SIG-M5 (cell line): ENCODE measurements at regions not wholly inside any gene's neighbourhood (a gene's known extent, or its start where the extent isn't known, plus 50 kb on each side); places are given as distances from the start of the nearest gene placed in this dataset.
"Not testable (repeated sequence)": the region's sequence is repeated elsewhere in the genome, so short reads cannot be mapped to it uniquely, and the experiment has no call there.

ENCODE experiments used
- DNase-seq: peaks from one replicate; lab custom pipeline; 2025; lab: John Stamatoyannopoulos, UW

DNA sequence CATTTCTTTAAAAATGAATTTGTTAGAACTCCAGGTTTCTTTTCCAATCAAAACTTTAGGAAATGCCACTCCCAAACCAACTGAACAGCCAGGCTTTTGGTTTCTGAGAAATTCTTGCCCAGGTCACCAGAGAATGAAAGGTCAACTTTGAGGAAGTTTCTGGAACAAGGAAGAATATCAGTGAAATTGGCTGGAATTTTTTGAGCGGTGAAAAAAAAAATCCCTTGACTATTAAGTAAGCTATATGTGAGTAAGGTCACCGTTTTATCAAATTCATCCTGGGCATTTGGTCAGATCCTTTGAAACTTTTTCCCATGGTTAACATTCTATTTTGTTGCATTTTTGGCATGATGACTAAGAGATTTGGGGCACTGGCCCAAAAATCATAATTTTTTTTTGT lies 469.3 kb downstream of the LTN1 start:
- DNase-seq, result no peak

DNA sequence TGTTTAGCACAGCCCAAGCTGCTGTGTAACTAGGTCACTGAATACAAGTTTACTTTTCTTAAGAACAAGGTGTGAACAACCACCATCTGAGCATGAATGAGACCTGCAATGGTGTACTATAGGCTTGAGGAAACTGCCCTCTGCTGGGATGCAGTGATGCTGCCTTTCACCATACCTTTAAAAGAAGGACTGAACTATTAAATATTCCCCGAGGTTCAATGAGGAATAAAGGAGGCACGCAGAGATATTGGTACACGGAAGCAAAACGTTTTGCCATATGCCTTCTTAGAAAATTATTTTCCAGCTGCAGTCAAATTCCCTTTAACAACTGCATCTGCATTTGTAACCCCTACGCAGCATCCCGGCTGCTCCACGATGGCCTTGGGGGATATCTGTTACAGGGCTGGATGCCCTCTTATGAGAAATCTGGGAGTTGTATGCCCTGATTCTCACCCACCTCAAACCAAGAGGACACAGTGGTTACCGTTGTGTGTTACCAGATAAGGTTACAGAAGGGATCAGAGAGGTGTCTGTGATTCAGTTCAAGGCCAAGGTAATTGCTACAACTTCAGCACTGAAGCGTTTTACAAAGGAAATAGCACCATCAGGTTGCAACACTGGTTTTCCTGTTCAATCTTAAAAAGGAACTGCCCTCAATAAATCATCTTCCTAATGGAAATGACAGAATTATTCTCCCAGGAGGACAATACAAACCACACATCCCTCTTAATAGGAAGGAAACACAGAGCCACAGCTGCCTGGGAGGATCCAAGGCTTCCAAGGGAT lies 470.5 kb downstream of the LTN1 start:
- DNase-seq, result no peak

DNA sequence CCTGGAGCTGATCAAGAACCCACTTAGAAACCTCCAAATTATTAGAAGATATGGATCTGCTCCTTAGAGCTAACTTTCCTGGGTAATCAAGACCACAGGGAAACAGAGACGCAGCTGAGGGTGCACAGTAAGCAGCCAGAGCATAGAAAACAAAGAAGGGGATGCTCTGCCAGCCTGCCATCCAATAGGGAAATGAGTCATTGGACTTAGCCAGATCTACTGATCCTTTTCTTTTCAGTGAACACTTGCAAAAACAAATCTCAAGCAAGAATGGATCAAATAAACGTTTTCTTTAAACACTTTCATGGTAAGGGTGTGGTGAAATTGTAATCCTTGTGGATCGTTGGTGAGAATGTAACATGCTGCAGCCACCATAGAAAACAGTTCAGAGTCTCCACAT lies 474.0 kb downstream of the LTN1 start:
- DNase-seq, result no peak

DNA sequence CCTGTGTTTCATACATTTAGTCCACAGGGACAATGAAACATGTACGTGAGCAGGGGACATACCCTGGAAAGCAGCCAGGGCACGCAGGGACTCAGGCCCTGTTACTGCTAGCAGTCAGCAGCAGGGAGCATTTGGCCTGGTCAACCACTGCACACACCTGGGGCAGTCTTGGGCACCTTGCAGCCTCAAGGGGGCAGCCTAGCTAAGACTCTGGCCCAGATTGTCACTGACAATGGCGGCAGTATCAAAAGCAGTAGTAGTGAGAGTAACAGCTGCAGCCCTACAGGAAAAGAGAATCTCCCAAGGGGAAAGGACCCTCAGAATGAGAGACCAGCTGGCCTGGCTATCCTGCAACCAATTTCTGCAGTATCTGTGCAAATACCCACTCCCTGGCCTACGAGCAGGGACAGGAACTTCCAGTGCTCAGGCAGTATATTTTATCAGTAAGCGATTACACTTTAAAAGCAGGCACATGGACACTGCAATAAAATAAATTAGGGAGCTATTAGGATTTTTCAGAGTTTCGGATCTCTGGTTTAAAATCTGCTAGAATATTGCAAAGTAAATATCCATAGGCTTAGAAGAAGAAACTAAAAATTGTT lies 475.6 kb downstream of the LTN1 start:
- no peak for DNase-seq

DNA sequence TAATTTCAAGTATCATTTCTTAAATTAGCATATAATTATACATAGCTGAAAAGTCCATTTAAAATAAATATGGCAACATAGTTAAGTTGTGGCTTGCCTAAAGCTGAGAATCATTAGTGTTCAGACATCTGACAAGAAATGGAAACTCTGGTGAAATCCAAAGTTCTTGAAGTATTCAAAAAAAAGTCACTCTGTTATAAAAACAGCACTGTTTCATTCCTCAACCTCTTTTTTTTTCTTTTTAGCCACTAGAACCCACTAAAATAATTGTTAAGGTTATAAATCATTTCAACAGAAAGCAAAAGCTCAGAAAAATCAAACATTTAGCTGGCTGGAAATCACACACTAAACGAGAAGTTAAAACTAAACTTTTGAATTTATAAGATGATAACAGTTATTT lies 476.7 kb downstream of the LTN1 start:
- no peak for DNase-seq

DNA sequence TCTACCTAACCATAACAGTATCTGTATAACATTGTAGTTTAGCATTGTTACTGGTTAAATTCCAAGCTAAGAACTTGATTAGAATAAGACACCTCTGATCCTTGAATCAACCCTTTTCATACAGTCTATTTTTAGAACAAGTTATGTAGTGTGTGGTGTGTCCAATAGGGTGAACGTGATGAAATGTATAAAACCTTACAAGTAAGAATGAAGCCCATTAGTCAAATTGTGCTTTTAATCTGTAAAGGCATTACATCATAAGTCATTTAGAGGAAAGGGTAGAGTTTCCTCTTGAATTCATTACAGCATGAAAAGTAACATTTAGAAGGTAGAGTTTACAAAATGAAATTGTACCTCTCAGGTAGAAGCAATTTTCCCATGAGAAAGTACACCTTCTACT lies 479.2 kb downstream of the LTN1 start:
- no peak for DNase-seq

DNA sequence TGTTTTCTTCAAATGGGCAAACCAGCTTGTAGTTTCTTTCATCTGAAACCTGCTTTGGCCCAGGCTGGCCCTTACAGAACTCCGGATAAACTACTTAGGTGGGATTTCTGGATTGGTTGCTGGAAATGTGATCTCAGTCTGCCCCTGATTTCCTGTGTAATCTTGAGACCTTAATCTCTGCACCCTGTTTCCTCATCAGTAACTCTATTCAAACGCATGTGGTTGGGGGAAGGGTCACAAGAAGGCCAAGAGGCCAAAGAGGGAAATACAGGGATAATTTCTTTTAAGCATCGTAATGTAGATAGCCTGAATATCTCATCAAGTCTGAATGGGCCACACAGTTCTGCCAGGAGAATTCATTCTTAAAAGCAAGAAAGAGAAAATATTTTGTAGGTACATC lies 483.6 kb downstream of the LTN1 start:
- no peak for DNase-seq

DNA sequence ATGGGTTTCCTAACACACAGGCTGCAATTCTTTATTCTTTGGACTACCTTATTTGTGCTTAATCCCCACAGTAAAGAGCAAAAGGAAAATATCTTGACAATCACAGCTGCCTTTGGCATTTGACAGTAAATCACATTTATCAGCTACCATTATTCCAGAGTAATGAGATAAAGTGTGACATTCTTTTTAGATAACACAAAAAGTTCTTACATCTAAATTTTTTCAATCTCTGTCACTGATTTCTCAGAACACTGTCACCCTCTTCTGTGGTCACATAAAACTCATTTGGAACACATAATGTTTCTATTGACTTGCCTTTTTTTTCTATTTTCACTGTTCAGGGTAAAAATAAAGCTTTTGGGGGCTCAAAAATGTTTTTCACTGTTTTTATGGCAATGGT lies 484.6 kb downstream of the LTN1 start:
- DNase-seq, result no peak

DNA sequence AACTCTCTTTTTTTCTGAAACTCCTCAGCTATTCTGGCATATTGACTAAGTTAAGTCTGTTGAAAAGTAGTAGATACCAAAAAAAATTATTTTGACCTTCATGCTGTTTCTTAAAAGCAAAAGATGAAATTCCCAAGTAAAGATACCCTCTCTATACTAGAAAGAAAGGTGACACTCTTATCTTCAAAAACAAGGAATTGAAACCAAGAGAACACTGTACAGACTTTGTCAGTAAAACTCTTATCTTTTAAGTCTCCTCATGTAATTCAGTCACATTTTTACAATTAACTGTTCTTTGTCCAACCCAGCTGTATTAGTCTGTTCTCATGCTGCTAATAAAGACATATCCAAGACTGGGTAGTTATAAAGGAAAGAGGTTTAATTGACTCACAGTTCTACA lies 496.2 kb downstream of the LTN1 start:
- DNase-seq, result no peak

DNA sequence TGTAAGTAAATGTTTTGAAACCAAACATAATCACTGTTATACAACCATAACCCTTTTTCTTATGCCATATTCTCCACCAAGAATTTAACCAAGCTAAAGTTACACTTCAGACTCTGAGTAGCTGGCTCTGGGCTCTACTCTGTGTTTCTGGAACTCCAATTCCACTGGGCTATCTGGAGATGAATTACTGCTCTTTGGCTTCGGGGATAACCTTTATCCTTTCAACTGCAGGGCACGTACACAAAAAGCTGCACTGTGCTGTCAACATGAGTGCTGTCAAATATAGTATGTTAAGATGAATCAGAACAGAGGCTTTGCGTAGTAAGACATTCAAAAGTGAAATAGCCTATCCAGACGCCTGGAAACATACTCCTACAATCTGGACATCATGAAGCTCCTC lies 500.6 kb downstream of the LTN1 start:
- DNase-seq, result no peak

DNA sequence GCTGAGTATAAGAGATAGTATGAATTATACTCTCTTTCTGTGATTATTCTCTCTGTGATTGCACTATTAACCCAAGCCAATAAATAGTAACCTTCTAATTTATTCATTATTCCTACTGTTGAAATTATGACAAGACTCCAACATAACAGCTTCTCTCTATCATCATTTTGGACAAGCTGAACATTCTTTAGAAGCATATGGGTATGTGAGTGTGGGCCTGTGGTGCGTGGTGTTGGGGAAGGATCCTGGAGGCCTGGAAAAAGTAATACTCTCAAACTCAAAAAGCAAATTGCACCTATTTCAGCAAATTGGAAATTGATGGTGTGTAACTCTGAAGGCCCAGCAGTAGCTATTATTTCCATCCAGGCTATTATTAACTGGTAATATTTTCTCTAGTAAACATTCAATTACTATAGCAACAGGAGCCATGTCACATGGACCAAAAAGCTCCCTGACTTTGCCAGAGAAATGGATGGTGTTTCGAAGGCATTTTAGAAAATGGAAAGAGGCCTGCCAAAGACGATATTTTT lies 502.8 kb downstream of the LTN1 start:
- DNase-seq, result no peak

DNA sequence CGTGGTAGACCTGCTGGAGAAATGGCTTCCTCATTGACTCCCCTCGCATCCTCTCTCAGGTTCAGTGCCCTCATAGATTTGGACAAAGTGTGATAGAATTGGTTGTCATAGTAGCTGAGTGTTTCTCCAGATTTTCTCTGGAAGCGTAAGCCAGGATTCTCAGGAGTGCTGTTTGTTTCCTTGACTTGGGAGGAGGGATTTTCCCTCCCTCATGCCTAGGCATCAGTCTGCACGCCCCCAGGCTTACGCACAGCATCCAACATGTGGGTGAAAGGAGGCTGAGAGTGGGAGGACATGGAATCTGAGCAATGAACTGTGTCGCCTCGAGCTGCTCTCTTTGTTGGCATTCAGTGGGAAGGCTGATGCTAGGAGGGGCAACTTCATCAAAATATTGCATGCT lies 503.5 kb downstream of the LTN1 start:
- DNase-seq, result no peak

DNA sequence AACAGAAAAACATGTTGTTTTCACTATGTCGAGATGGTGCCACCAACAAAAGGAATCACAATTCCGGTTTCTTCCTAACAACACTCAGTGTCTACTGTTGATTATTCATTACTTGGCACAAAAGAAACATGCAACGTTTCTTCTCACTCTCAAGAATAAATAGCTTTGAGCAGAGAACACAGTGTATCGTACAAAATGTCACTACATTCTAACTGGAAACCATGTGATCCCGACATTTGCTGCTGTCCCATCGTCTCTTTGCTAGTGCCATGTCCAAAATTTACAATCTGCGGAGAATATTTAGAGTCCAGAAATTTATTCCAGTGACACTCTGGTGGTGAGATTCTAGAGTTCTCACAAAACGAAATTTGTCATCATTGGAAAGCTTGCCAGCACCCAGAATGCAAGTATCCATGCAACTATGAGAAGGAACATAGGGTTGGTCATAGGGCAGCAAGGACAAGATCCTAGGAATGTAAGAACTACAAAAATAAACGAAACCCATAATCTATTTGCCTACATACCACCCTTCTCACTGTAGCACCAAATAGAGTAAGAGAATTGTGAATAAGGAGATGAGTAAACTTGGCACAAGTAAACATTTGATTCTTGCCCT lies 505.1 kb downstream of the LTN1 start:
- DNase-seq, result no peak

DNA sequence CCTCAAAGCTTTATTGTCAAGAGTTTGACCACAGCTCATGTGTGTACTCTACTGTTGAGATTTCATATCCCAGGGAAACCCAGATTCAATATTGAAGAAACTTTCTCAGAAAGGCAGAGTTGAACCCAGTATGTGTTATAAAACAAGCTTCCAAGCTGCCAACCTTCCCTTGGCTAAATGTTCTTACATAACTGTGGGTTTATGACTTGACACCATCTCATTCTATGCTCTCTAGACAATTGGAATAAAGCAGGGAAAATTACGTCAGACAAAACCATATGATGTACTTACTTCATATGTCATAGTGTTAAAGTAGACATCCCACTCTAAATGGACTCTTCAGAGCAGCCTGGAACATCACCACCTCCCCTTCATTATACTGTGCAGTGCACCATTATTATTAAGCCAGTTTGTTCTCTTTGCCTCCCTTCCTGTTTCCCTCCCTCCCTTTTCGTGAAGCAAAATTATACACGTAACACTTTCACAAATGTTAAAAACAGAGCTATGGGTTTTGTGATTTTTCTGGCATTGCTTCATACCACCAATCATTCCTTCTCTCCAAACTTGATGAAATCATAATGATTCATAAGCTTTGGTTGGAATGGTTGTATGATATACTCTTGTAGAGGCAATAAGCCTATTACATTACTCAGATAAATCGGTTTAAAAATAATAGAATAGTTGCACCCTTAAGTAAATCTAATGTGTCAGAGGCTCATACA lies 507.2 kb downstream of the LTN1 start:
- no peak for DNase-seq

DNA sequence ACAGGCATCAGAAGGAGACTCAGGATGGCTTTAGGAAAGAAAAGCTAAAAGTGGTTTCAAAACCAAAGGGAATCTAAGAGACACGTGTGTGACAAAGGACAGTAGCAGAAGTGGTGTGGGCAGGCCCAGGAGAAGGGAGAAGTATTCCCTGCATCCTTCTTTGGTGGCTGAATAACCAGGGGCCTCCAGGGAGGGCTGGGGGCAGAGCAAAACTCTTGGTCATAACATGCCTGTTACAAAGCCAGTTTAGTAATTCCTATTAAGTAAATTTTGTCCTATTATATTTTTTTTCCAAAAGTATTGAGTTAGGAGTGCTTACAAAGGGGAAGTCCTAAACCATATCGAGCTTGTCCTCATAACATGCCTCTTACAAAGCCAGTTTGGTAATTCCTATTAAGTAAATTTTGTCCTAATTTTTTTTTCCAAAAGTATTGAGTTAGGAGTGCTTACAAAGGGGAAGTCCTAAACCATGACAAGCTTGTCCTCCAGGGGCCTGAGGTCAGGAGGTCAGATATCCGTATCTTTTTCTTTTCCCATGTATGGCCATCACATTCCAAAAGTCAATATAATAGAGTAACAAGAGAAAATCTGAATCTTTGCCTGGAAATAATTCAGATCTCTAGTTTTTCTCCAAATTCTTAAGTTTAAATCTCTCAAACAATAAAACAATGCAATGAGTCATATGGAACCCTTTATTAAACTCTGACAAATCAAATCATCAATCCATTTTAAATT lies 509.2 kb downstream of the LTN1 start:
- no peak for DNase-seq

DNA sequence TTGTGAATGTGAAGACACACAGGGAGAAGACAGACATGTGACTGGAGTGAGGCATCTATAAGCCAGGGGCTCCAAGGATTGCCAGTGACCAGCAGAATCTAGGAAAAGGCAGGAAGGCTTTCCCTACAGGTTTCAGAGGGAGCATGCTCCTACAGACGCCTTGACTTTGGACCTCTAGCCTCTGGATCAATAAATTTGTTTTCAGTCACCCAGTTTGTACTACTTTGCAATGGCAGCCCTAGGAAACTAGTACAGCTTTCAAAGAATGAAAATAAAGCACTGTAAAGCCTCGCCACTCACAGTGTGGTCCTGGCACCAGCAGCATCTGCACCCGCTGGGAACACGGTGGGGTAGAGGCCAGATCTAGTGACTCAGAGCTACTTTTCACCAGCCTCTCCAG lies 510.0 kb downstream of the LTN1 start:
- DNase-seq, result no peak

DNA sequence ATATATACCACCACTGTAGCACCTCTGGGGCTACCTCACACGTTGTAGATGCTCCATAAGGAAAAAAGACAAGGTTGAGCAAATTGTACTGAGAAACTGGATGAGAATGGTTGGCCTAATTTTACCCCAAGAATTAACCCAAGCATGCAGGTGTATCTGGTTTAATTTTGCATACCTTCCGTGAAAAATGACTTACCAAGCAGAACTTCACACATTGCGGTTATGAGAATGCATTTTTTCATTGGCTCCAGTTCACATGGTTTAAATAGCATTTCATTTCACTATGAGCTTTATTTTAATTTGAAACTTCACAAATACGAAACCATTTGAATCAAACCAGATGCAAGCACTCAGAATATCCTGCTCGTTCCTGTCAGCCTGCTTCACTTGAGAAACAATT lies 512.2 kb downstream of the LTN1 start:
- DNase-seq, result no peak

DNA sequence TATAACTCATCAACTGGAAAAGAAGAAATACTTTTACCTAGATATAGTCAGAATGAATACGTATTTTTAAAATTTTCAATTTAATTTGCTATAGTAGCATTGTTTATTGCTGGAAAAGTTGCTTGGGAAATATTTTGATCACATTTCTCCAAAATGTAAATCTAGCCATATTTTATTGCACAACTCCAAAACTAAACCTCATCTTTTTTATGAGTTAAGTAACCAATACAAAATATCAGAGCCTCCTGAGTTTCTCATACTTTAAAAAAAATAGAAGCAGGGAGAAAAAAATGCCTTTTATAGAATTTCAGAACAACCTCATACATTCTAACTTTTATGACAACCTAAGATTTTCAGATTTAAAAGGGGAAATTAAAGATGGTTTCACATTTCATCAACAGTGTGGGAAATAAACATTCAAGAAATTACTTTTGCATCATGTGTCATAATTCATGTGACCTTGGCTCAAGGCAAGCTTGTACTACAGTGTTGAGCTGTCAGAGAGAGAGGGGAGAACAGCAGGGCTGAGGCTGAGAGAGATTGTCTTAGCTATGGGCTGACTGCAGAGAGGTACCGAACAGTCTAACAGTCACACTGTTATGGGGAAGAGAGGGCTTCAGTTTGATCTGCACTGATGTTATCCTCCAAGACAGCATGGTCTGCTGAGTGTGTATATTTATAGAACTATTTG lies 519.0 kb downstream of the LTN1 start:
- no peak for DNase-seq

DNA sequence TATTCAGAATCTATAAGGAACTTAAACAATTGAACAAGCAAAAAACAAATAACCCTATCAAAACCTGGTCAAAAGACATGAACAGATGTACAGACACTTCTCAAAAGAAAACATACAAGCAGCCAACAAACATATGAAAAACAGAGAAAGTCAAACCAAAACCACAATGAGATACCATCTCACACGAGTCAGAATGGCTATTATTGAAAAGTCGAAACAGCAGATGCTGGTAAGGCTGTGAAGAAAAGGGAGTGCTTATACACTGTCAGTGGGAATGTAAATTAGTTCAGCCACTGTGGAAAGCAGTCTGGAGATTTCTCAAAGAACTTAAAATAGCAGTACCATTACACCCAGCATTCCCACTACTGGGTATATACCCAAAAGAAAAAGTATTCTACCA lies 520.1 kb downstream of the LTN1 start:
- DNase-seq, result not testable (repeated sequence)

DNA sequence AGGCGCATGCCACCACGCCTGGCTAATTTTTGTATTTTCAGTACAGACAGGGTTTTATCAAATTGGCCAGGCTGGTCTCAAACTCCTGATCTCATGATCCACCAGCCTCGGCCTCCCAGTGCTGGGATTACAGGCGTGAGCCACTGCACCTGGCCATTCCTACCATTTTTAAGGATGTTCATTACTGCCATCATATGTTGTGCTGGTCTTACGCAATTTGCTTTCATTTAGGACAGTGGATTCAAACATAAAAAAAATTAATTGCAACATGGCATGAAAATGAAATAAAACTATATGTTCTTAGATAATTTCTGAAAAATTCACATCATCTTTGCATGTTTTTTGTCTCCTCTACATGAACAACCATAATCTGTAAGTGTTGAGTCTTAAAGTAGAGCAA lies 527.7 kb downstream of the LTN1 start:
- no peak for DNase-seq

DNA sequence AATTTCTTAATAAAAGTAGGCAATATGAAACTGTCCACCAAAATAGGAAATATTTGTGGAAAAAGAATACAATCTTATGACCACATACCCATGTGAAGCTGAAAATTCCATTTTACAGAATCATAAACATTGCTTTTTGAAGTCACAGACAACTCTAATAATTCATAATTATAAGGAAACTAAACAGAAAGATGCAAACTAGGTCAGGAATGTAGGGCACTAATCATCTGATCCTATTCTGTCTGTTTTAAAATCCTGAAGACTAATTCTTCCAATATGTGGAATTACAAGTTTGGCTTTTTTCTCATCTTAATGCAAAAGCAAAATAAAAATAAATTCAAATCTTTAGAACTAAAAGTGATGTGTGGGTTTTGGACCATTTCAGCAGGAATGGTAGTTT lies 528.6 kb downstream of the LTN1 start:
- DNase-seq, result no peak
